ENCODE measurements at regions not wholly inside any gene's neighbourhood (a gene's known extent, or its start where the extent isn't known, plus 50 kb on each side); places are given as distances from the start of the nearest gene placed in this dataset.

DNA sequence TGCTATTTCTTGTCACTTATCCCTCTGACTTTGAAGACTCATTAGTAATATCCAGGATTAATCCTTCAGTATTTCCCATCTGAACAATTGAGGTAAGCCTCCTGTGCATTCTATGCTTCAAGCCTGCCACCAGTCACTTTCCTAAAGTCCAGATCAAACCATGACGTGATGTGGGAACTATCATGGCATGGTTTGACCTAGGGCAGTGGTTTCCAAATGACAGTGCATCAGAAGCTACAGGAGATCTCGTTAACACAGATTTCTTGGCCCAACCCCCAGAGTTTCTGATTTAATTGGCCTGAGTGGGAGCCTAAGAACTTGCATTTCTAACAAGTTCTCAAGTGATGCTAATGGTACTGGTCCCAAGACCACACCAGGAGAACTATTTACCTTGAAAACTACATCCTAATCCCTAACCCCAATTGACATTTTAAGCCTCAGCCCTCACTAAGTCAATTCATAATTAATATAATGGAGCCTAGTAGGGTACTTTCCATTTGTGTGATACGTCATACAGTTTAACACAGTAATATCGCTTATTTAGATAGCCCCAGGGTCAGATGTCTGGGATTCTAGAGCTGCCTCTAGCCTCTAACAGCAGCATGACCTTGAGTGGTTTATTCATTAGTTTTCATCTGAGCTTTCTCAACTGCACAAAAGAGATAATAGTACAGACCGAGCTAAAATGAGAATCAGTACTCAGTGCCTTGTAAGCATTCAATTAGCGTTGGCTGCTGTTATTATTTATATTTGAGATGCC is 907.6 kb downstream of the TFAP2A start:
- no peak for DNase-seq

DNA sequence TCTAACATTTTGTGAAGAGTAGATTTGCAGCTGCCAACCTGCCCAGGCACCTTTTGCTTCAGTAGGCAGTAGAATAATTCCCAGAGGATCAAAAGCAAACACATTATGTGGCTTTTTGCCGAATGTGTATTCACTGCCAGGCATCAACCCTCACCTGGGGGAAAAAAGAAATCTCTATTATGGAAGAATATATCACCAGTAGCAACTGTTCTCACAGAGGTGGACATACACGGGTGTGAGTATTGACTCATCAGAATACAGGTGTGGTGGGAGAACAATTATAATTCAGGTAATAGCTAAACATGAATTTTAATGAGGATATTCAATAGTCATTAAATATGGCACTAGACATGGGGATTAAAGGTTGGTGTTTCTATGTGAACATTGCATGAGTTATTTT is 910.7 kb downstream of the TFAP2A start:
- DNase-seq: no peak

- no peak for DNase-seq
Observed at GRCh38 chr6:9503111-9503761, 911.6 kb downstream of the TFAP2A start.

GRCh38 chr6:9499709-9500108 is 915.2 kb downstream of the TFAP2A start:
- no peak for DNase-seq

- DNase-seq: no peak
Observed at GRCh38 chr6:9496837-9497236, 918.0 kb downstream of the TFAP2A start.

DNA sequence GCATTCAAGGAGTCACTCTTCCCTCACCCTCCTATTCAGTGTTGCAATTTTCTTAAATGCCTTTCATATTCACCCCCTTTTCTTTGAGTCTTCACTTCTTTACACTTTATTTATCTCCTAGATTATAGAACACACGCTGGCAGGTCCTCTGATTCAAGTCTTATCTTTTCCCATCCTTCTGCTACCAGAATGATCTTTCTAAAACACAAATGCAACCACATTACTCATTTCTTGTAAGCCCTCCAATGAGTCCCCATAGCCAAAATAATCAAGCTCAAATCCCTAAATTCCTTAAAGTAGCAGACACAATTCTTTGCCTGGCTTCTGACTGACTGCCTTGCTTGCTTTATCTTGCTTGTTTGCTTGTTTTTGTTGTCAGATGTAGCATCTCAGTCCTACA is 920.0 kb downstream of the TFAP2A start:
- DNase-seq: no peak

GRCh38 chr6:9492790-9493189 is 922.1 kb downstream of the TFAP2A start:
- DNase-seq: no peak

- DNase-seq: no peak
Observed at GRCh38 chr6:9487128-9487527, 927.7 kb downstream of the TFAP2A start.

DNA sequence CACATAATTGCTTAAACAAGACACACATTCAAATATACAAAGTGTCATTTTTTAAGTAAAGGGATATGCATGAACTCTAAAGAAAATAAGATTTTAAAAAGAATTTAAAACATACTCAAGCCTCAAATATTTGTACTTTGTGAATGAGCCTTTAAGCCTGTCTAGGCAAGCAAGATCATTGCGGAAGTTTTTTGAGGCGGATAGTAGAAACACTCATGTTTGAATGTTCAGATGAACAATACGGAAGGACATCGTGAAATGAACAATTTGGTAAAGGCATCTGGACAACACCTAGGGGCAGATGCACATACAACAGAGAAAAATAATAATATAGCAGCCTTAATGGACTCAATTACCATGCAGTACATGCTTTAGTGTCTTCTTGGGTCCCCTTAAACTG is 928.9 kb downstream of the TFAP2A start:
- DNase-seq: no peak

DNA sequence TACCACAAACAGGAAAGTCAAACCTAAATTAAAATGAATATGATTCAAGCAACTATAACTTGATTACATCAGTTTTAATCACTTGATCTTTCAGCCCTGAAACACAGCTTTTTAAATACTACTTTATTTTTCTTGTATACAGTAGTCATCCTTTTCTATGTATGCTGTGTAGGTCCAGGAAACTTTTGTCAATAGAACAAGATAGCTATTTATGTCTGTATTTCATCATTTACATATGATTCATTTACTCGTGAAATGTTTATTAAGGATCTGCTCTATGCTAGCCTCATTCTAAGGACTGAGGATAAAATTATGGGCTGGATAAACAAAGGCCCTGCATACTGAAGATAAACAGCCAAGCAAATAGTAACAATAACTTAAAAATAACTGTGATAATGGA is 930.2 kb downstream of the TFAP2A start:
- no peak for DNase-seq

GRCh38 chr6:9484091-9484490 is 930.8 kb downstream of the TFAP2A start:
- DNase-seq: no peak

- DNase-seq: no peak
Observed at GRCh38 chr6:9482030-9482738, 932.7 kb downstream of the TFAP2A start.

DNA sequence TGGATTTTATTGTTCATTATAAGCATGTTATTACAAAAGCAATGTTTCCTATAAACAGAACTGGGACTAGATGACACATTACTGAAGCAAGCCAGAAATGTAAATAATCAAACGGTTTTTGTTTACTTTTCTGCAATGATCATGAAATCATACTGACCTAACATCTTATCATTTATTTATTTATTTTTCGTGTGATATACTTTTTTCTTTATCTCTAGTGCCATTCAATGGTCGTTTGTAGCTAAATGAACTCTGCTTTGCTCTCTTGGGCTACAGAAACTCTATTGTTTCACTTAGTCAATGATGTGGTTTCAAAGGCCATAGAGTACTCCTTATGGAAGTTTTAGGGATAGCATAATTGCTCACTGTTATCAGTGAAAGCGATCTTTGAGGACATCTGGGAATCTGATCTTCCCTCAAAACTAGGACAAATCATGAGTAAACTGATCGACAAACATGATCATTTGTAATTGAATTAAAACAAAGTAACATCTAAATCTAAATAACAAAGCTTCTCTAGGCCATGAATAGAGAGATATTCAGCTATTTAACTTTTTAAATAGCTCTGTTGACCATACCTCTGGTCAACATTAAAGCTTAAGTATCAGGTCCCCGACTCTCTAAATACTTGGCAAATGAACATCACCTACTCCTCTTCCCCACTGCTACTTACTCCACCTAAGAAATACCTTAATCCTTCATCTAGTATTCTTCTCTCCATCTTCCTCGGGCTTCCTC is 933.4 kb downstream of the TFAP2A start:
- DNase-seq: no peak

DNA sequence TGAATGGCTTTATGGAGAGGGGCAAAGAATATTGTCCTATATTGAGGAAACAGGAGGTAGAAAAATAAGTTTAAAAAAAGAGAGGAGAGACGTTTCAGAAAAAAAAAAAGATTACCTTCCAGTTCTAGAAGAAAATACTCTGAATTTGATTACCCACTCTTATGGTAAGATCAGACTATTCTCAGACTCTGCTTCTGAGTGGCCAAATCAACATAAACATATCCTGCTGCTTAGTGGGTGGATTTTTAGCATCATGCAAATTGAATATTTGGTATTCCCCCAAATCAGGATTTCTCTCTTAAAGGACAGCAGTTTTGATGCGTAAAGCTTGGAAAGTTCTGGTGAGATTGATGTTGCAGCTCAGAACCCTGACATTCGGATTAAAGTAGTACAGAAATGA is 946.6 kb downstream of the TFAP2A start:
- no peak for DNase-seq

DNA sequence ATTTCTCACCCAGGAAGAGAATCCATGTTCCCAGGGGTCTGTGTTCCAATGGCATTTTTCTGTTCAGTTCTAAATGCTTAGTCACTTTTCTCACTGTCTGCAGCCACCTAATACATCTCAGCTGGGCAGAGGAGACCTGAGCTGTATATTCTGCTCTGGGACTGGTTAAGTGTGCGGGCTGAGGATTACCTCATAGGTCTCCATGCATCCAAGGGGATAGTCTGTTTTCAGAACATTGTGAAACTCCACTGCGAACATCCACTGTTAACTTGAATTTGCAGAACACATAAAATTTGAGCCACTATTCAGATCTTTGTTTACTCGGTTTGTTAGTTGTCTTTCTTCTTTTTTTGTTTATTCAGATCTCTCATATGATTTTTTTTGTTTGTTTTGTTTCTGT is 947.1 kb downstream of the TFAP2A start:
- DNase-seq: no peak

- no peak for DNase-seq
Observed at GRCh38 chr6:9464583-9464982, 950.3 kb downstream of the TFAP2A start.

- DNase-seq: no peak
Observed at GRCh38 chr6:9463311-9463710, 951.6 kb downstream of the TFAP2A start.

- DNase-seq: no peak
Observed at GRCh38 chr6:9461188-9461587, 953.7 kb downstream of the TFAP2A start.

- no peak for DNase-seq
Observed at GRCh38 chr6:9458424-9458823, 956.5 kb downstream of the TFAP2A start.

GRCh38 chr6:9455864-9456658 is 958.8 kb downstream of the TFAP2A start:
- DNase-seq: no peak

GRCh38 chr6:9439621-9440330 is 975.1 kb downstream of the TFAP2A start:
- DNase-seq: no peak

GRCh38 chr6:9437836-9438235 is 977.0 kb downstream of the TFAP2A start:
- DNase-seq: no peak
